NCI-H2029 (cell line): ENCODE measurements at regions not wholly inside any gene's neighbourhood (a gene's known extent, or its start where the extent isn't known, plus 50 kb on each side); places are given as distances from the start of the nearest gene placed in this dataset.

Experiments used
- DNase-seq: peaks from one replicate; lab custom pipeline; 2025; lab: John Stamatoyannopoulos, UW

DNA sequence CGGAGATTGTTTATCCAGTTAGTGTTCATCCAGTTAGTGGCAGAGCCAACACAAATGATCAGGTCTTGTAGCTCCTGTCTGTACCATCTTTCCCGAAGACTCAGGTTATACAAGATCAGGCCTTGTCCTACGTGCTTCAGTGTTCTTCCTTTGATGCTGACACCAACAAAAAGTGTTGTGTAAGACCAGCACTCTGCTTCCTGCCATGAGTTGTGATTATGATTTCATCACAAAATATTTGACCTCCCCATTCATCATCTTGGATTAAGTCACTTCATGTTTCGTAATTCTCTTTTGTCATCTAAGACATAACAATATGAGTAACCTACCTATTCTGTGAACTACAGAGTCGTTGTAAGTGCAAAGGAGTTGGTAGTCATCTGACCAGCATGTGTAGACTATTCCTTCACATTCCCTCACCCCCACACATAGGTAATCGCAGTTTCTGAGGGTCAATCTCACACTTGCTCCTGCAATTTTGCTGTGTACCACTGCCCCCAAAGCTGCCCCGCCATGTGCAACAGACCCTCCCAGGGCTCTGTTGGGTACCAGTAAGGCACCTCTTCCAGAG lies 135.6 kb upstream of the SLC22A23 start:
- no peak for DNase-seq

DNA sequence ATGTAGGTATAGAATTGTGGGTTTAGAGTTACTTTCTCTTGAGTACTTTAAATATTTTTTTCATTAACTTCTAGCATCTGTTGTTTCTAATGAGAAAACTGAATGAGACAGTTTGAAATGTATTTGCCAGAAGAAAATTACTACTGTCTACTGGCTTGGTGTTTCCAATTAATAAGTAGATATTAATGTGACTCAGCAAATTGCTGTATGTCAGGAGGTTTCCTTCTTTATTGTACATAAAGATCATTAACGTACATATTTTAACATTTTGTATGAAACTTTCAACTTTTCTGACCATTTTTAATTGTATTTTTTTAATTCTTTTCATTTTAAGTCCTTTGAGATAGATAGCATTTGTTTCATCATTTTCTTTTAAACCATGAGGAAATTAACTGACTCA lies 135.1 kb upstream of the SLC22A23 start:
- no peak for DNase-seq

DNA sequence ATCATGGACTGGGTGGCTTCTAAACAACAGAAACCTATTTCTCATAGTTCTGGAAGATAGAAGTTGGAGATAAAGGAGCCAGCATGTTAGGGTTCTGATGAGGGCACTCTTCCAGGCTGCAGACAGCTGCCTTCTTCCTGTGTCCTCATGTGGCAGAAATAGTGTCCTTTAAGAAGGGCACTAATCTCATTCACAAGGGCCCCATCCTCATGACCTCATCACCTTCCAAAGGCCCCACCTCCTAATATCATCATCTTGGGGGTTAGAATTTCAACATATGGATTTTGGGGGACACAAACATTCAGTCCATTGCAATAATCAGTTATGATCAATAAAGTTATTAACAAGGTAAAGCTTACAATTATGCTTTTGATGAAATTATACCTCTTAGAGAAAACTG lies 130.8 kb upstream of the SLC22A23 start:
- no peak for DNase-seq

DNA sequence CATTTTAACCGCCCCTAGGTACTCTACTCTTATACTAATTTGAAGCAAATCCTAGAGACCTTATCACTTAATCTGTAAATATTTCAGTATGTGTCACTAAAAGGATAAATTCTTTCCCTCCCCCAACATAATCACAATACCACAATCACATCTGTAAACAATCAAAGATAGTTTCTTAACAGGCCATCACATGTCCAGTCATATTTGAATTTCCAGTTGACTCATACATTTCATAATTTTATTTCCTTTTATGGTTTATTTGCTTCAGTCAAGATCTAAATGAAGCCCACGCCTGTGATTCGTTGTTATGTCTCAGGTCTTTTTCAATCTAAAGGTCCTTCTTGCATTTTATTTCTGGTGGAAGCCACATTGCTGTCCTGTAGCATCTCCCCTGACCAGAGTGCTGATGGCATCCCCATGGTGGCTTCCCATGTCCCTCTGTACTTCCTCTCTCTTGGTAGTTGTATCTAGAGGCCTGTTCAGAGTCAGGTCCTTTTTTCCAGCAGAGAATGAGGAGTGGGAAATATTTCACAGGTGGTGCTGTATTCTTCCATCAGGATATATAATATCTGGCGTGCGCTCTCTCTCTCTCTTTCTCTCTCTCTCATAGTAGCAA lies 128.6 kb upstream of the SLC22A23 start:
- DNase-seq: no peak

DNA sequence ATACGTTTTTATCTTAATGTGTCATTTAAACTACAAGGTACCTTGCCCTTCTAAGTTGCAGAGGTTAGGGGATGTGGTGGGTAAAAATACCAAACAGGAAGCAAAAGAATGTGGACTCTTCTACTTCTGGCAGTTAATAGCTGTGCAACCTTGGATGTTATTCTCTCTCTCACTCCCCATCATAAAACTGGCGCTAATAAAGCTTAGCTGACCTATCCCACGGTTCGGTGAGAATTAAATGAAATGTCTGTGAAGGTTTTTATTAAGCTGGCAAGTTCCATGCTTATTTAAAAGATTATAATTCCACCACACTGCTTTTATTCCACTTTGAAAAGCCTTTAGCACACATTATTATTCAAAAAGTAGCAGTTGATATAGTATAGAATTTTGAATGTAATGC lies 127.8 kb upstream of the SLC22A23 start:
- no peak for DNase-seq

DNA sequence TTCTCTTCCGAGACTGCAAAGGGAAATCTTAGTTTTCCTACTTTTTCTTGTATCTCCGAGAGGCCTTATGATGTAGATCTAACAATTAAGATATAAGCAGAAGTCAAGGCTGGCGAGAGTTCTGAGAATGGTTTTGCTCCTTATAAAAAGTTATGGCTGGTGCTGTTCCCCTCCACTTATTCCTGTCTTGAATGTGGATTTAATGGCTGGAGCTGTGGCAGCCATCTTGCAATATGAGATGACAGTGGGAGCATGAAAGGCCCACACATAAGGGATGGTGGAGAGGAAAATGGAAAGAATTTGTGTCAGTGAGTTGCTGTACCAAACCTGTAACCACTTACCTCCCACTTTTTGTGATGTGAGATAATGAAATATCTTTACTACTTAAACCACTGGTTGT lies 124.6 kb upstream of the SLC22A23 start:
- DNase-seq: no peak

DNA sequence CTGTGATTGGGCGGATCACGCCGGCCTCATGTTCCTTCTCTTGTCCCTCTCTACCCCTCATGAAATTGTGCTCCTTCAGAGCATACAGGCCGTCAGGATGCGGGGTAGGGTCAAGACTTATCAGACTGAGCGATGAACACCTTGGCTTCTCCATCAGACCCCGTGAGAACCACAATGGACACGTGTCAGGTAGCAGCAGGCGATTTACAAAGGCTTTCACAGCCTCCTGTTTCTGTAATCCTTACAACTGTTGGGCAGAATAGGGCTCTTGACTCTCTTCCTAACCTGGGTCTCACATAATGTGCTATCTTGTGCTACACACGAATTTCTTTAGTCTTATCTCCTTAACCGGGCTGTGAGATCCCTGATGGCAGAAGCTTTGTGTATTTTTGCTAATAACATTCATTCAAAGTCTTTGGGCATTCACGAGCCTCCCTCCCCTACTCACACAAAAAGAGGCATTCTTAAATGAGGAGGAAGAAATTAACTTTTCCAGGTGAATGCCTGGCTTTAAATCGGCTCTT lies 122.9 kb upstream of the SLC22A23 start:
- DNase-seq: no peak

DNA sequence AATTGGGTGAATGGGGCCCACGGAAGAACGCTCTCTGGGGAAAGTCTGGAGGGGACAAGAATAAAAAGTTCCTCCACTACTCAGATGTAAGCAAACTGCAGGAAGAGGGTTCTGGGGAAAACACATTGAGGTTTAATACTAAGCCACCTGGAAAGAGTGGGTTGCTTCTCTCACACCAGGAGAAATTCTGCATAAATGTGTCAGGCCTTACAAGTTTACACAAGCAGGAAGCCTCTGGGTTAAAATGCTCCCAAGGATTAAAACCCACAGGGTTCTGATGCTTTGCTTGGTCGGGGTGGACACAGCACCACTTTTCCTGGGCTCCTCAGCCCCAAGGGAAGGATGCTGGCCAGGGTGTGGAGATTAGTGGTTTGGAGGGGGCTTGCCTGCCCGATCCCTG lies 122.1 kb upstream of the SLC22A23 start:
- DNase-seq: no peak

DNA sequence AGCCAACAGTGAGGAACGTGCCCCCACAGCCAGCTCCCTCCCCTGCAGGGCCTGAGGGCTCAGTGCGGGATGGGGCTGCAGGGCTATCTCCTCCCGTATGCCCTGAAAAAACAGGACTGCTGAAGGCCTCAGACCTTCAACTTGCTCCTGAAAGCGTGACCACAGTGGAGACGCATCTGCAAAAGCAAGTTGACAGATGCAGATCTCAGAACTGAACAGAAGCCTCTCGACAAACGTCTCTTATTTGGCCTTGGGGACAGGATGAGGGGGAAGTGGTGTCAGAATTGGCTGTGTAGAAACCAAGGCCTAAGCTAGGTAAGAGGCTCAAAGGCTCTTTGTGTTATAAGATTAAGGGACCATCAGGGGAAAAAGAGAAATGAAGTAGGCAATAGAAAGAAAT lies 120.7 kb upstream of the SLC22A23 start:
- no peak for DNase-seq

DNA sequence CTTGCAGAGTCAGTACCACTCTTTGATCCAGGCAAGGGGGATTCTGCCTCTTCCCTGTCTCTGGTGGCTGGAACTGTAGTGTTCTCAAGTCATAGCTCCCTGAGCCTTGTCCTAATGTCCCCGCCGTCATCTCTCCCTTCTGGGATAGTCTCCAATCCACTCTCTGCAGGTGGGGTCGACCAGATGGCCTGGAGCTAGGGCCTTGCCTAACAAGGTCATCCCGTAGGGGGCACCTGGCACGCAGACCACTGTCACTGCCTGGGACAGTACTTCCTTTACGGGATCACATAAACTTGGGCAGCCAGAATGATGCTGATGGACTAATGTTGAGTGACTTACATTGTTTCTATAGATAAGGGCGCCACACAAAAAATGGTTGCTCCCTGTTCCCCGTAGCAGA lies 118.9 kb upstream of the SLC22A23 start:
- no peak for DNase-seq

DNA sequence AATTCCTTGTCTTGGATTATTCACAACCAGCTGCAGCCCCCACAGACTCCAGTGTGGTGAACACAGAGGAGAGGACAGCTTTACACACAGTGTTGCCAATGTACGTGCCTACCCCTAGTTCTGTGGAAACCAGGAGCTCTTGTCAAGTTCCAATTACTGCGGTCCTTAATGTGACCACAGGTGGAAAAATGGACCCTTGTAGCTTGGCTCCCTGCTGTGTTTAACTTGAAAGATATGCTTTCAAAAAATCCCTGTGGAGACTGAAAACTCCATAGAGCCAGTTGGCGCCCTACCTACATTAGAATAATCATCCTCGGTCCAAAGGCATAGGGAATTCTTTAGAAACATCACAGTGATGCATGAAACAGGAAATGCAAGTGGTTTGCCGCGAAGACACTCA lies 118.3 kb upstream of the SLC22A23 start:
- DNase-seq: peak; percentile 25

DNA sequence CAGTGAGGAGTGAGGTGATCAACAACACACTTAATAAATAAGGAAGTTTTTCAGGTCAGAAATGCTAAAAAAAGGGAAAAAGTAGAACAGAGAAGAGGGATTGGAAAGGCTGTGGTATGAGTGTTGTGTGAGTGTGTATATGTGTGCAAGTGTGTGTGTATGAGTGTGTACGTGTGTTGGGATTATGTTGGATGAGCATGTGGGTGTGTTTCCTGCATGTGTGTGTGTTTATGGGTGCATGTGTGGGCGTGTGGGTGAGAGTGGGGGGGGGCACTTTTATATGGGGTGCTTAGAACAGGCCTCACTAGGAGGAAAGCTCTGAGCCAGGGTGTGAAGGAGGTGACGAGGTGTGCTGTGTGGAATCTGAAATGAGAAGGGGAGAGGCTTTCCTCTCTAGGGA lies 116.8 kb upstream of the SLC22A23 start:
- no peak for DNase-seq

DNA sequence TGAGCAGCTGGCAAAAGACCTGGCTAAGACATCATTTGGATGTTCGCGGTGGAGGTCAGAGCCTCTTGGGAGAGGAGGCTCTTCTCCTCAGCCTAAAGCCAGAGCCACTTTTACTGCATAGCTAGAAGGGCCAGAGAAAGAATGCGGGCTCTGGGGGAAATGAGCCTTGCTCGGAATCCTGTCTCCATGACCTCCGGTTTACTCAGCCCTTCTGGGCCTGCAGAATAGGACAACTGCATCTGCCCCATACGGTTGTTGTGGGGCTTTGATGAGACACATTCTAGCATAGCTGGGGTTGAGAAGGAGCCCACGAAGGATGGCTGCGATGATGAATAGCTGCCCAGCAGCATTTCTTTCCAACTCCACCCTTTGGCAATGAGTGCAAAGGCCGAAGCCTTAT lies 115.0 kb upstream of the SLC22A23 start:
- no peak for DNase-seq

DNA sequence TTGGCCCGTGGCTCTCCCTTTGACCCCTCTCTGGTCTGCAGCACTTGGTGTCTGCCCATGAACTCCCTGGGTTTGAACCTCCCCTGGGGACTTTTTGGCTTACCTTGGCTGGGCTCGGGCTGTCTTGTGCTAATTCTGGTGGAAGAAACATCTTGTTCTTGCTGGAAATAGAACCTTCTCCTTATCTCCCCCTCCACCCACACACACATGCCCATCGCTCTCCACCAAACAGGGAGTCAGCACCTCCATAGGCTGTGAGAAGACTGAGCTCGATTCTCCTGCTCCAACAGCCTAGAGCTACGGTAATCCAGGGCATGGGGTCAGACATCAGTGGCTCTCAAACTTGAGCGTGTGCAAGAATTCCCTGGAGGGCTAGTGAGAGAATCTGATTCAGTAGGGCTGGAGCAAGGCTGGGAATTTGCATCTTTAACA lies 114.4 kb upstream of the SLC22A23 start:
- DNase-seq: no peak

DNA sequence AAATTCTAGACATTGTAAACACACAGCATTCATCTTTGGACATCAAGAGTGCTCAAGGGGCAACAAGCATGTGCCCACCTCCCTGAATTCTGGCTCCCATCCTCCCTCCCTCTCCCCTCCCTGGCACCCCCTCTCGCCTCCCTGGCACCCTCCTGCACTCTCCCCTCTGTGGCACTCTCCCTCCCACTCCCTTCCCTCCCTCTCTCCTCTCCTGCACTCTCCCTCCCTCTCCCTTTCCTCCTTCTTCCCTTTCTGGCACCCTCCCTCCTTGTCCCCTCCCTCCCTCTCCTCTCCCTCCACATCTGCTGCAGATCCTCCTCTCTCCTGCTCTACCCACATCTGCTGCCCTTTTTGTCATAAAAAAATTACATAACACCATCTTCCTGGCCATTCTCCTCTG lies 113.0 kb upstream of the SLC22A23 start:
- peak; percentile 52 for DNase-seq

DNA sequence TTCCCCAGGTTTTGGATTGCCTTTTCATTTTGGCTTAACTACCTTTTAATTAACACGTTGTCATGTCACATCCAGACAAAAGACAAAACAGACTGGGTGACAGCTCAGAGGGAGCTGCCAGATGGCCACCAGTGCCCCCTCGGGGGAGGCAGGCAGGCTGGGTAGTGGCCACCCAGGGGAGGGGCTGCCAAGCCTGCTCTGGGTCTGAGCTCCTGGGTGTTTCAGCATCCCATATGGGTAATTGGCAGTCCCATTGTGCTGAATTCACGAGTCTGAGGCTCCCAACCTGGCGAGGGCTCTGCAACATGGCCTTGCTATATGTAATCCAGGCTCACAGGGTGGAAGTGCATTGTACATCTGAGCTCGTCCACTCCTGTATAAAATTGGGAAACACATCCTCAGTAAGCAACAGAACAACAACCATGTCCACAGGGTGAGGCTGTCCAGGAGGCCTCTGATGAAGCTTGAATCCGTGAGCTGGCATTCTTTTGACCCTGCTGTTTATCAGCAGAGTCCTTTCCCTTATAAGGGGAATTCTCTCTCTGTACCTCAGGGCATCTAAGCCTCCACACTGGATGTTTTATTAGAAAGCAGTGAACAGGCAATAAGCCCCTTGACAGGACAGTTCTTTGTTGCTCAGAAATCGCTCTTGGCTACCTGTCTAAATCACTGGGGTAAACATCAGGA lies 111.7 kb upstream of the SLC22A23 start:
- DNase-seq: no peak

DNA sequence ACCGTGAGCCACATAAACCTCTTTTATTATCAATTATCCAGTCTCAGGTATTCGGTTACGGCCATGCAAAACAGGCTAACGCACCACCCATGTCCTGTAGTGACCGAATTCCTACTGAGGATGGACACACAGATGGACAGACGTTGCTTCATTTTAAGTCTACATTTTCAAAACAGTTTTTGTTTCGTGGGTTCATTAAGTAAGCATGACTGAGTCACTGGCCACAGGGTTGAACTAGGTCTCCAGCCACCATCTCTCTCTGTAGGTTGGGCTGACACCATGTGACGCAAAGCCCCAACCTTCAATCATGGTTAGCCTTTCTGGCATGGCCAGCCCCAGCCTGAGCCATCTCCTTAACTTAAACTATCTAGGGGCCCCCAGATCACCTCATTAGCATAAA lies 110.0 kb upstream of the SLC22A23 start:
- DNase-seq: no peak

DNA sequence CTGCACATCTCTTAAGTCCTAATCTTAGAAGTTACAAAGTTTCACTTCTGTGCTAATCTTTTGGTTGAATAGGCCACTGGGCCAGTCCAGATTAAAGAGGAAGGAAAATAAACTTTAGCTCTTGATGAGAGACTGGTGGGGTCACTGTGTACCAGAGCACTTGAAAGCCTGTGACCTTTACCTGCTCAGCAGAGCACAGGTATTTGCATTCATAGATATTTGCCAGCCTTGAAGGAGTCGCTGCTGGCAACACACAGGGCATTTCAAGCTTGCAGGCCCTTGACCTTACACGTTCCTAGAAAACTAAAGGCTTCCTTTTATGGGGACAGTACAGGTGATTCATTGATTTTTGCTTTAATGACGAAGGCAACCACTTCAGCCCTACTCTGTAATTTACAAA lies 108.4 kb upstream of the SLC22A23 start:
- peak; percentile 50 for DNase-seq

DNA sequence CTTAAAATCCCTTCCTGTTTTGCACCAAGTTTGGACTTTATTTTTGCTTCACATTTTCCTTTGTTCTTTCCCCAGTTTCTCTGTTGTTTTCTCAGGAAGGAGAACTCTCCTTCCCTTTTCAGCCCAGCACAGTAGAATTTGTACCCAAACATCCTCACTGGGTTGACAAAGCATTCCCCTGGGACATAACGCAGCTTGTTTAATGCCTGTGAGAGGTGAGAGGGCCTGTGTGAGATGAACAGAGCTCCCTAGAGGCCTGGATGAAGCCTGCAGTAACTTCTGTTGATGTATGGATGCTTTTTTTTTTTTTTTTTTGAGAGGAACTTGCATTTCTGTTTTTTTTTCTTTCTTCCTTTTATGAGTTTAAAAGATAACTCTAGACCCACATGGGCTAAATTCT lies 104.9 kb upstream of the SLC22A23 start:
- DNase-seq: no peak

DNA sequence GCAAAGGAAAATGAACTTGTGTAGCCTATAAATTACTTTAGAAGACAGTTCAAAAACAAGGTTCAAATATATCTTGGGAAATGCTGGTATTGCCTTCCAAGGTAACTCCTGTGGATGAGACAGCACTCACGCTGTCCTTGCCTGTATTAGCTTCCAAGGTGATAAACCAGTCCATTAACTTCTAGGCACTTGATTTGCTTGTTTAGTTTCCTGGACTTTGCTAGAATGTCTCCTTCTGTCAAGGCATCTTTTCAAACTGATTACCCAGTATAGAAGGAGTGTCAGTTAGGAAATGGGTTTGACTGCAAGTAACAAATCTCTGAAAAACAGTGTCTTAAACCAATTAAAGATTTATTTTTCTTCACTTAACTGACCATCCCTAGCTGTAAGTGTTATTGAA lies 103.4 kb upstream of the SLC22A23 start:
- no peak for DNase-seq

DNA sequence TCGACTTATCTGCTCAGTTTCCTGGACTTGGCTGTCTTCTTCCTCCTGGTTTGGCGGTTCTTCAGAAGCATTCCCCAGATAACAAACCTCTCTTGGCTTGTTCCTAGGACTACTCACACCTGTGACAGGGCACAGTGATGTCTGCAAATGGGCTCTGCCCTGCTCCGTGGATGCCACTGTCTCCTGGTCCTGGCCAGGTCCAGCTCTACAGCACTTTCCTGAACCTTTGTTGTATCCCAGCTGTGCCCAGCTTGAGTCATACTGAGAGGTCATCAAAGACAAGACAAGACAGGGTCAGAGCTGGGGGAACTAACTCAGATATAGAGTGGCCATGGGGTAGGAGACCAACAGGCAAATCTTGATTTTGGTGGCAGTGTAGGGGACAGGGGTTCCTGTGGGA lies 102.7 kb upstream of the SLC22A23 start:
- DNase-seq: no peak

DNA sequence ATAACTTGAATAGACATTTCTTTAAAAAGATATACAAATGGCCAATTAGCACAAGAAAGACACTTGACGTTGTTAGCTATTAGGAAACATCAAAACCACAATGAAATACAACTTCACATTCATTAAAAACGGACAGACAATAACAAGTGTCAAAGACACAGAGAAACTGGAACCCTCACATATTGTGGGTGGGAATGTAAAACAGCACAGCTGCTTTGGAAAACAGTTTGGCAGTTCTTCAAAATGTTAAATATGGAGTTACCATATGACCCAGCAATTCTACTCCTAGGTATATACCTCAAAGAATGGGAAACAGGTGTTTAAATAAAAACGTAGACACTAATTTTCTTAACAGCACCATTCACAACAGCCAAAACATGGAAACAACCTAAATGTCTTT lies 100.5 kb upstream of the SLC22A23 start:
- DNase-seq: peak; percentile 69

DNA sequence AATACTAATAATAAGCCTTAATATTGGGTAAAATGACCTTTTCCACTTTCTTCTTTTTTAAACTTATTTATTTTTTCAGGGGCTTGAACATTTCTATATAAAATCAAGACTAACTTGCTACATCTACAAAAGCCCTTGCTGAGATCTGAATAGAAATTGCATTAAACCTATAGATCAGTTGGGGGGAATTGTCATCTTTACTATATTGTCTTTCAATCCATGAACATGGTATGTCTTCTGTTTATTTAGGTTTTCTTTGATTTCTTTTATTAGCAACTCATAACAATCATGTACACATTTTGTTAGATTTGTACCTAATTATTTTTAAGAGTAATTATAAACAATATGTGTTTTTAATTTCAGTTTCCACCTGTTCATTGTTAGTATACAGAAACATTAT lies 96.4 kb upstream of the SLC22A23 start:
- DNase-seq: no peak
